GM23338 (cell line): ENCODE measurements at regions not wholly inside any gene's neighbourhood (a gene's known extent, or its start where the extent isn't known, plus 50 kb on each side); places are given as distances from the start of the nearest gene placed in this dataset.

Experiments used
- ATAC-seq: fragments of 200-7000 bp; cut with Tn5 transposase; 3 replicates; pipeline ENCODE4 v1.9.1; 2020
- DNase-seq: peaks from one replicate; pipeline ENCODE4 v3.0.0-alpha.2; 2015; ENCODE audit warnings: low spot score
- H2AFZ ChIP-seq: fragments of 200-600 bp; sonication (generic); 2 replicates; pipeline ENCODE4 v1.8.0; 2016; ENCODE audit warnings: antibody characterized with exemption, mild to moderate bottlenecking, moderate library complexity
- H3F3A ChIP-seq: fragments of 200-600 bp; sonication (generic); replicated peaks from 2 replicates; pipeline ENCODE4 v1.8.0; 2017; ENCODE audit warnings: antibody characterized with exemption, mixed run types, low read depth
- H3K27ac ChIP-seq: fragments of 200-600 bp; sonication (generic); 2 replicates; pipeline ENCODE4 v1.6.1; 2016; ENCODE audit warnings: low read depth
- H3K27me3 ChIP-seq: fragments of 200-600 bp; sonication (generic); 2 replicates; pipeline ENCODE4 v1.8.0; 2016; ENCODE audit warnings: mild to moderate bottlenecking, mixed run types, moderate library complexity; ENCODE audit not compliant: insufficient read depth
- H3K36me3 ChIP-seq: fragments of 200-600 bp; sonication (generic); 2 replicates; pipeline ENCODE4 v1.8.0; 2016; ENCODE audit warnings: mild to moderate bottlenecking; ENCODE audit not compliant: insufficient read depth
- H3K4me1 ChIP-seq: fragments of 200-600 bp; sonication (generic); 2 replicates; pipeline ENCODE4 v1.8.0; 2016; ENCODE audit warnings: mild to moderate bottlenecking, moderate library complexity; ENCODE audit not compliant: insufficient read depth
- H3K4me2 ChIP-seq: fragments of 200-600 bp; sonication (generic); 2 replicates; pipeline ENCODE4 v1.7.1; 2017; ENCODE audit warnings: mixed run types
- H3K4me3 ChIP-seq: fragments of 200-600 bp; sonication (generic); 2 replicates; pipeline ENCODE4 v1.6.1; 2016; ENCODE audit warnings: mixed run types
- H3K79me2 ChIP-seq: fragments of 200-600 bp; sonication (generic); replicated peaks from 2 replicates; pipeline ENCODE4 v1.8.0; 2017; ENCODE audit warnings: mild to moderate bottlenecking; ENCODE audit not compliant: insufficient read depth
- H3K9me2 ChIP-seq: fragments of 200-600 bp; sonication (generic); 2 replicates; pipeline ENCODE4 v1.8.0; 2017; ENCODE audit not compliant: insufficient read depth
- H4K20me1 ChIP-seq: fragments of 200-600 bp; sonication (generic); replicated peaks from 2 replicates; pipeline ENCODE4 v1.8.0; 2017; ENCODE audit warnings: mild to moderate bottlenecking; ENCODE audit not compliant: insufficient read depth
- H3K27ac Mint-ChIP-seq: 2 replicates; pipeline ENCODE4 v1.8.0; 2020; ENCODE audit warnings: inconsistent platforms, mild to moderate bottlenecking, moderate library complexity, mixed read lengths
- H3K27me3 Mint-ChIP-seq: 3 replicates; pipeline ENCODE4 v1.8.0; 2022; ENCODE audit warnings: low read depth, mild to moderate bottlenecking, moderate library complexity, mixed read lengths, inconsistent platforms; ENCODE audit not compliant: insufficient read depth, poor library complexity
- H3K36me3 Mint-ChIP-seq: 3 replicates; pipeline ENCODE4 v1.8.0; 2021; ENCODE audit warnings: low read depth, mild to moderate bottlenecking, inconsistent platforms, moderate library complexity, mixed read lengths
- H3K4me1 Mint-ChIP-seq: 3 replicates; pipeline ENCODE4 v1.8.0; 2020; ENCODE audit warnings: mild to moderate bottlenecking, inconsistent platforms, mixed read lengths
- H3K4me3 Mint-ChIP-seq: 3 replicates; pipeline ENCODE4 v1.8.0; 2021; ENCODE audit warnings: moderate library complexity, mild to moderate bottlenecking, inconsistent platforms, mixed read lengths
- H3K9me3 Mint-ChIP-seq: 3 replicates; pipeline ENCODE4 v1.8.0; 2020; ENCODE audit warnings: moderate library complexity, mild to moderate bottlenecking, inconsistent platforms, mixed read lengths
- CREB1 ChIP-seq: fragments of 250-450 bp; sonication (Bioruptor Pico); IDR thresholded peaks from 2 replicates; pipeline ENCODE4 v1.5.0; 2020; ENCODE audit warnings: low read depth, mild to moderate bottlenecking, moderate library complexity
- EZH2 ChIP-seq: fragments of 200-600 bp; sonication (generic); IDR thresholded peaks from one replicate; pipeline ENCODE4 v1.8.0; 2017; ENCODE audit warnings: antibody characterized with exemption, mild to moderate bottlenecking, low read depth; ENCODE audit not compliant: unreplicated experiment
- EZH2phosphoT487 ChIP-seq: fragments of 200-600 bp; sonication (generic); IDR thresholded peaks from one replicate; pipeline ENCODE4 v1.8.1; 2018; ENCODE audit warnings: antibody characterized with exemption; ENCODE audit not compliant: unreplicated experiment
- JUNB ChIP-seq: IDR thresholded peaks from one replicate; pipeline ENCODE4 v1.6.1; 2016; ENCODE audit warnings: antibody characterized with exemption; ENCODE audit not compliant: unreplicated experiment
- NANOG ChIP-seq: IDR thresholded peaks from 2 replicates; pipeline ENCODE4 v1.6.1; 2016; ENCODE audit warnings: antibody characterized with exemption, borderline replicate concordance
- POLR2AphosphoS5 ChIP-seq: IDR thresholded peaks from 2 replicates; pipeline ENCODE4 v1.6.1; 2016; ENCODE audit warnings: antibody characterized with exemption, low read depth
- STAT1 ChIP-seq: IDR thresholded peaks from one replicate; pipeline ENCODE4 v1.6.1; 2016; ENCODE audit warnings: antibody characterized with exemption; ENCODE audit not compliant: unreplicated experiment
- ZNF114 ChIP-seq: fragments of 250-450 bp; sonication (Bioruptor Pico); IDR thresholded peaks from 2 replicates; pipeline ENCODE4 v1.5.0; 2020; ENCODE audit warnings: mild to moderate bottlenecking, moderate library complexity
- ZNF331 ChIP-seq: fragments of 250-450 bp; sonication (Bioruptor Pico); IDR thresholded peaks from 2 replicates; pipeline ENCODE4 v1.5.0; 2020; ENCODE audit warnings: low read depth, mild to moderate bottlenecking, moderate library complexity
- TF ChIP-seq, protein P1 (sequence below): IDR thresholded peaks from one replicate; pipeline ENCODE4 v1.6.1; 2018; ENCODE audit warnings: antibody characterized with exemption; ENCODE audit not compliant: unreplicated experiment
- TF ChIP-seq, protein P2 (sequence below): IDR thresholded peaks from 2 replicates; pipeline ENCODE4 v1.6.1; 2016; ENCODE audit warnings: antibody characterized with exemption
- TF ChIP-seq, protein P3 (sequence below): fragments of 250-450 bp; sonication (Bioruptor Pico); IDR thresholded peaks from 2 replicates; pipeline ENCODE4 v1.5.0; 2020; ENCODE audit warnings: mild to moderate bottlenecking, moderate library complexity
- TF ChIP-seq, protein P4 (sequence below), 2 experiments: fragments of 200-600 bp in 1 of 2; sonication (generic) in 1 of 2; conservative IDR thresholded peaks; 2 replicates each; pipeline versions ENCODE4 v1.5.1 to v1.6.1; 2016 to 2017; ENCODE audit warnings: antibody characterized with exemption in 2 of 2, low read depth in 2 of 2, mild to moderate bottlenecking in 2 of 2, moderate library complexity in 1 of 2

DNA sequence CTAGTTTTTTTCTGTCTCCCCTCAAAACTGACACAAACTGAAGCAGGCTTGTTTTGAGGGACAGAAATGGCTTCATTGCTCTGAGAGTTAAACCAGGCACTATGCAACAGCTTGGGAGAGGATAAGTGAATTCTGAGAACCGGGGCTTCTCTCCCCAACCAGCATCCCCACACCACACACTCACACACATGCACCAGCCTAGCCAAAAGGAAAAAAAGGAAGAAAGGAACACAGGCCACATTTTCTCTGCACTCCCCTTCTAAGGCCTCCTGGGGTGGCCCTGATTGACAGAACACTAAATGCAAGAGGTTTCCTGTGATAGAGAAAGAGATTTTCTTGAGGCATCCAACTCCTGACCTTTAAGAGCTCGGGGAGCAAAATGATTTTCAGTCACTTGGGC lies 177.5 kb downstream of the TLE3 start:
- Histone ChIP-seq H3K4me2 (no peak overlapping the region), H2AFZ (no peak overlapping the region), H3K4me1 (peaks cover 9% of the 10 kb centered on the region; the same call in 1 of the 2 replicates), H3K36me3 (no peaks in the 10 kb centered on the region), H3F3A (no peaks in the 10 kb centered on the region), H3K27me3 (no peaks in the 10 kb centered on the region), H3K4me3 (no peak overlapping the region), H3K9me2 (no peaks in the 10 kb centered on the region), H4K20me1 (no peaks in the 10 kb centered on the region), H3K79me2 (no peaks in the 10 kb centered on the region), H3K27ac (no peak overlapping the region)
- no peak for DNase-seq
- Mint-ChIP-seq H3K27me3 (peaks cover 7% of the 10 kb centered on the region), H3K36me3 (peaks cover 6% of the 10 kb centered on the region; the same call in 1 of the 3 replicates), H3K27ac (0 out of 2 replicates have a peak overlapping the region, but pooled peaks have one; percentile 24), H3K4me1 (peaks cover 36% of the 10 kb centered on the region), H3K9me3 (peaks cover 11% of the 10 kb centered on the region), H3K4me3 (peak overlapping the region; percentile 18; the same call in 1 of the 3 replicates)
- TF ChIP-seq POLR2AphosphoS5: no peak
- TF ChIP-seq CREB1 (CRISPR knock-in tag): no peak
- TF ChIP-seq JUNB: no peak
- TF ChIP-seq, protein P1, sequence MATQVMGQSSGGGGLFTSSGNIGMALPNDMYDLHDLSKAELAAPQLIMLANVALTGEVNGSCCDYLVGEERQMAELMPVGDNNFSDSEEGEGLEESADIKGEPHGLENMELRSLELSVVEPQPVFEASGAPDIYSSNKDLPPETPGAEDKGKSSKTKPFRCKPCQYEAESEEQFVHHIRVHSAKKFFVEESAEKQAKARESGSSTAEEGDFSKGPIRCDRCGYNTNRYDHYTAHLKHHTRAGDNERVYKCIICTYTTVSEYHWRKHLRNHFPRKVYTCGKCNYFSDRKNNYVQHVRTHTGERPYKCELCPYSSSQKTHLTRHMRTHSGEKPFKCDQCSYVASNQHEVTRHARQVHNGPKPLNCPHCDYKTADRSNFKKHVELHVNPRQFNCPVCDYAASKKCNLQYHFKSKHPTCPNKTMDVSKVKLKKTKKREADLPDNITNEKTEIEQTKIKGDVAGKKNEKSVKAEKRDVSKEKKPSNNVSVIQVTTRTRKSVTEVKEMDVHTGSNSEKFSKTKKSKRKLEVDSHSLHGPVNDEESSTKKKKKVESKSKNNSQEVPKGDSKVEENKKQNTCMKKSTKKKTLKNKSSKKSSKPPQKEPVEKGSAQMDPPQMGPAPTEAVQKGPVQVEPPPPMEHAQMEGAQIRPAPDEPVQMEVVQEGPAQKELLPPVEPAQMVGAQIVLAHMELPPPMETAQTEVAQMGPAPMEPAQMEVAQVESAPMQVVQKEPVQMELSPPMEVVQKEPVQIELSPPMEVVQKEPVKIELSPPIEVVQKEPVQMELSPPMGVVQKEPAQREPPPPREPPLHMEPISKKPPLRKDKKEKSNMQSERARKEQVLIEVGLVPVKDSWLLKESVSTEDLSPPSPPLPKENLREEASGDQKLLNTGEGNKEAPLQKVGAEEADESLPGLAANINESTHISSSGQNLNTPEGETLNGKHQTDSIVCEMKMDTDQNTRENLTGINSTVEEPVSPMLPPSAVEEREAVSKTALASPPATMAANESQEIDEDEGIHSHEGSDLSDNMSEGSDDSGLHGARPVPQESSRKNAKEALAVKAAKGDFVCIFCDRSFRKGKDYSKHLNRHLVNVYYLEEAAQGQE: no peak
- no peak for TF ChIP-seq ZNF114 (CRISPR knock-in tag)
- no peak for TF ChIP-seq EZH2
- no peak for TF ChIP-seq ZNF331
- TF ChIP-seq, protein P2, sequence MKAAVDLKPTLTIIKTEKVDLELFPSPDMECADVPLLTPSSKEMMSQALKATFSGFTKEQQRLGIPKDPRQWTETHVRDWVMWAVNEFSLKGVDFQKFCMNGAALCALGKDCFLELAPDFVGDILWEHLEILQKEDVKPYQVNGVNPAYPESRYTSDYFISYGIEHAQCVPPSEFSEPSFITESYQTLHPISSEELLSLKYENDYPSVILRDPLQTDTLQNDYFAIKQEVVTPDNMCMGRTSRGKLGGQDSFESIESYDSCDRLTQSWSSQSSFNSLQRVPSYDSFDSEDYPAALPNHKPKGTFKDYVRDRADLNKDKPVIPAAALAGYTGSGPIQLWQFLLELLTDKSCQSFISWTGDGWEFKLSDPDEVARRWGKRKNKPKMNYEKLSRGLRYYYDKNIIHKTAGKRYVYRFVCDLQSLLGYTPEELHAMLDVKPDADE: no peak
- TF ChIP-seq EZH2phosphoT487: no peak
- TF ChIP-seq, protein P3, sequence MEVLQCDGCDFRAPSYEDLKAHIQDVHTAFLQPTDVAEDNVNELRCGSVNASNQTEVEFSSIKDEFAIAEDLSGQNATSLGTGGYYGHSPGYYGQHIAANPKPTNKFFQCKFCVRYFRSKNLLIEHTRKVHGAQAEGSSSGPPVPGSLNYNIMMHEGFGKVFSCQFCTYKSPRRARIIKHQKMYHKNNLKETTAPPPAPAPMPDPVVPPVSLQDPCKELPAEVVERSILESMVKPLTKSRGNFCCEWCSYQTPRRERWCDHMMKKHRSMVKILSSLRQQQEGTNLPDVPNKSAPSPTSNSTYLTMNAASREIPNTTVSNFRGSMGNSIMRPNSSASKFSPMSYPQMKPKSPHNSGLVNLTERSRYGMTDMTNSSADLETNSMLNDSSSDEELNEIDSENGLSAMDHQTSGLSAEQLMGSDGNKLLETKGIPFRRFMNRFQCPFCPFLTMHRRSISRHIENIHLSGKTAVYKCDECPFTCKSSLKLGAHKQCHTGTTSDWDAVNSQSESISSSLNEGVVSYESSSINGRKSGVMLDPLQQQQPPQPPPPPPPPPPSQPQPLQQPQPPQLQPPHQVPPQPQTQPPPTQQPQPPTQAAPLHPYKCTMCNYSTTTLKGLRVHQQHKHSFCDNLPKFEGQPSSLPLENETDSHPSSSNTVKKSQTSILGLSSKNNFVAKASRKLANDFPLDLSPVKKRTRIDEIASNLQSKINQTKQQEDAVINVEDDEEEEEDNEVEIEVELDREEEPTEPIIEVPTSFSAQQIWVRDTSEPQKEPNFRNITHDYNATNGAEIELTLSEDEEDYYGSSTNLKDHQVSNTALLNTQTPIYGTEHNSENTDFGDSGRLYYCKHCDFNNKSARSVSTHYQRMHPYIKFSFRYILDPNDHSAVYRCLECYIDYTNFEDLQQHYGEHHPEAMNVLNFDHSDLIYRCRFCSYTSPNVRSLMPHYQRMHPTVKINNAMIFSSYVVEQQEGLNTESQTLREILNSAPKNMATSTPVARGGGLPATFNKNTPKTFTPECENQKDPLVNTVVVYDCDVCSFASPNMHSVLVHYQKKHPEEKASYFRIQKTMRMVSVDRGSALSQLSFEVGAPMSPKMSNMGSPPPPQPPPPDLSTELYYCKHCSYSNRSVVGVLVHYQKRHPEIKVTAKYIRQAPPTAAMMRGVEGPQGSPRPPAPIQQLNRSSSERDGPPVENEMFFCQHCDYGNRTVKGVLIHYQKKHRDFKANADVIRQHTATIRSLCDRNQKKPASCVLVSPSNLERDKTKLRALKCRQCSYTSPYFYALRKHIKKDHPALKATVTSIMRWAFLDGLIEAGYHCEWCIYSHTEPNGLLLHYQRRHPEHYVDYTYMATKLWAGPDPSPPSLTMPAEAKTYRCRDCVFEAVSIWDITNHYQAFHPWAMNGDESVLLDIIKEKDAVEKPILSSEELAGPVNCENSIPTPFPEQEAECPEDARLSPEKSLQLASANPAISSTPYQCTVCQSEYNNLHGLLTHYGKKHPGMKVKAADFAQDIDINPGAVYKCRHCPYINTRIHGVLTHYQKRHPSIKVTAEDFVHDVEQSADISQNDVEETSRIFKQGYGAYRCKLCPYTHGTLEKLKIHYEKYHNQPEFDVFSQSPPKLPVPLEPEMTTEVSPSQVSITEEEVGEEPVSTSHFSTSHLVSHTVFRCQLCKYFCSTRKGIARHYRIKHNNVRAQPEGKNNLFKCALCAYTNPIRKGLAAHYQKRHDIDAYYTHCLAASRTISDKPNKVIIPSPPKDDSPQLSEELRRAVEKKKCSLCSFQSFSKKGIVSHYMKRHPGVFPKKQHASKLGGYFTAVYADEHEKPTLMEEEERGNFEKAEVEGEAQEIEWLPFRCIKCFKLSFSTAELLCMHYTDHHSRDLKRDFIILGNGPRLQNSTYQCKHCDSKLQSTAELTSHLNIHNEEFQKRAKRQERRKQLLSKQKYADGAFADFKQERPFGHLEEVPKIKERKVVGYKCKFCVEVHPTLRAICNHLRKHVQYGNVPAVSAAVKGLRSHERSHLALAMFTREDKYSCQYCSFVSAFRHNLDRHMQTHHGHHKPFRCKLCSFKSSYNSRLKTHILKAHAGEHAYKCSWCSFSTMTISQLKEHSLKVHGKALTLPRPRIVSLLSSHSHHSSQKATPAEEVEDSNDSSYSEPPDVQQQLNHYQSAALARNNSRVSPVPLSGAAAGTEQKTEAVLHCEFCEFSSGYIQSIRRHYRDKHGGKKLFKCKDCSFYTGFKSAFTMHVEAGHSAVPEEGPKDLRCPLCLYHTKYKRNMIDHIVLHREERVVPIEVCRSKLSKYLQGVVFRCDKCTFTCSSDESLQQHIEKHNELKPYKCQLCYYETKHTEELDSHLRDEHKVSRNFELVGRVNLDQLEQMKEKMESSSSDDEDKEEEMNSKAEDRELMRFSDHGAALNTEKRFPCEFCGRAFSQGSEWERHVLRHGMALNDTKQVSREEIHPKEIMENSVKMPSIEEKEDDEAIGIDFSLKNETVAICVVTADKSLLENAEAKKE (CRISPR knock-in tag): no peak
- no peak for TF ChIP-seq STAT1
- no peak for TF ChIP-seq NANOG
- TF ChIP-seq, protein P4, sequence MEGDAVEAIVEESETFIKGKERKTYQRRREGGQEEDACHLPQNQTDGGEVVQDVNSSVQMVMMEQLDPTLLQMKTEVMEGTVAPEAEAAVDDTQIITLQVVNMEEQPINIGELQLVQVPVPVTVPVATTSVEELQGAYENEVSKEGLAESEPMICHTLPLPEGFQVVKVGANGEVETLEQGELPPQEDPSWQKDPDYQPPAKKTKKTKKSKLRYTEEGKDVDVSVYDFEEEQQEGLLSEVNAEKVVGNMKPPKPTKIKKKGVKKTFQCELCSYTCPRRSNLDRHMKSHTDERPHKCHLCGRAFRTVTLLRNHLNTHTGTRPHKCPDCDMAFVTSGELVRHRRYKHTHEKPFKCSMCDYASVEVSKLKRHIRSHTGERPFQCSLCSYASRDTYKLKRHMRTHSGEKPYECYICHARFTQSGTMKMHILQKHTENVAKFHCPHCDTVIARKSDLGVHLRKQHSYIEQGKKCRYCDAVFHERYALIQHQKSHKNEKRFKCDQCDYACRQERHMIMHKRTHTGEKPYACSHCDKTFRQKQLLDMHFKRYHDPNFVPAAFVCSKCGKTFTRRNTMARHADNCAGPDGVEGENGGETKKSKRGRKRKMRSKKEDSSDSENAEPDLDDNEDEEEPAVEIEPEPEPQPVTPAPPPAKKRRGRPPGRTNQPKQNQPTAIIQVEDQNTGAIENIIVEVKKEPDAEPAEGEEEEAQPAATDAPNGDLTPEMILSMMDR (conservative IDR thresholded peaks at IDR 0.05; ENCODE audit: low read depth in 2 of 2): no peak
- peak; percentile 33 for ATAC-seq
